GM23338 (cell line): ENCODE measurements at regions not wholly inside any gene's neighbourhood (a gene's known extent, or its start where the extent isn't known, plus 50 kb on each side); places are given as distances from the start of the nearest gene placed in this dataset.
"Not testable (repeated sequence)": the region's sequence is repeated elsewhere in the genome, so short reads cannot be mapped to it uniquely, and the experiment has no call there.

Experiments used
- EZH2 ChIP-seq: fragments of 200-600 bp; sonication (generic); IDR thresholded peaks from one replicate; pipeline ENCODE4 v1.8.0; 2017; ENCODE audit warnings: antibody characterized with exemption, mild to moderate bottlenecking, low read depth; ENCODE audit not compliant: unreplicated experiment
- JUNB ChIP-seq: IDR thresholded peaks from one replicate; pipeline ENCODE4 v1.6.1; 2016; ENCODE audit warnings: antibody characterized with exemption; ENCODE audit not compliant: unreplicated experiment
- POLR2AphosphoS5 ChIP-seq: IDR thresholded peaks from 2 replicates; pipeline ENCODE4 v1.6.1; 2016; ENCODE audit warnings: antibody characterized with exemption, low read depth
- TF ChIP-seq, protein P1 (sequence below), 2 experiments: fragments of 200-600 bp in 1 of 2; sonication (generic) in 1 of 2; conservative IDR thresholded peaks; 2 replicates each; pipeline versions ENCODE4 v1.5.1 to v1.6.1; 2016 to 2017; ENCODE audit warnings: antibody characterized with exemption in 2 of 2, low read depth in 2 of 2, mild to moderate bottlenecking in 2 of 2, moderate library complexity in 1 of 2
- TF ChIP-seq, protein P2 (sequence below): IDR thresholded peaks from one replicate; pipeline ENCODE4 v1.6.1; 2018; ENCODE audit warnings: antibody characterized with exemption; ENCODE audit not compliant: unreplicated experiment

DNA sequence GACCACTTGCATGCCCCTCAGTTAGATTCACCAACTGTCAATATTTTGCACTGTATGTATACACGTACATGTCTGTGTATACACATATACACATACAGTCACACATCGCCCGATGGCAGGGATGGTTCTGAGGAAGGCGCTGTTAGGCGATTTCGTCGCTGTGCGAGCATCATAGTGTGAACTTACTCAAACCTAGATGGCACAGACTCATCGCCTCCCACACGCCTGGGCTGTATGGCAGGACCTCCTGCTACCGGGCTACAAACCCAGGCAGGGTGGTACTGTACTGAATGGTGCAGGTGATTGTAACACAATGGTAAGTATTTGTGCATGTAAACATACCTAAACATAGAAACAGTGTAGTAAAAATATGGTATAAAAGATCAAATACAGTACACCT, 57.2 kb upstream of the LRPAP1 start:
- TF ChIP-seq, protein P1, sequence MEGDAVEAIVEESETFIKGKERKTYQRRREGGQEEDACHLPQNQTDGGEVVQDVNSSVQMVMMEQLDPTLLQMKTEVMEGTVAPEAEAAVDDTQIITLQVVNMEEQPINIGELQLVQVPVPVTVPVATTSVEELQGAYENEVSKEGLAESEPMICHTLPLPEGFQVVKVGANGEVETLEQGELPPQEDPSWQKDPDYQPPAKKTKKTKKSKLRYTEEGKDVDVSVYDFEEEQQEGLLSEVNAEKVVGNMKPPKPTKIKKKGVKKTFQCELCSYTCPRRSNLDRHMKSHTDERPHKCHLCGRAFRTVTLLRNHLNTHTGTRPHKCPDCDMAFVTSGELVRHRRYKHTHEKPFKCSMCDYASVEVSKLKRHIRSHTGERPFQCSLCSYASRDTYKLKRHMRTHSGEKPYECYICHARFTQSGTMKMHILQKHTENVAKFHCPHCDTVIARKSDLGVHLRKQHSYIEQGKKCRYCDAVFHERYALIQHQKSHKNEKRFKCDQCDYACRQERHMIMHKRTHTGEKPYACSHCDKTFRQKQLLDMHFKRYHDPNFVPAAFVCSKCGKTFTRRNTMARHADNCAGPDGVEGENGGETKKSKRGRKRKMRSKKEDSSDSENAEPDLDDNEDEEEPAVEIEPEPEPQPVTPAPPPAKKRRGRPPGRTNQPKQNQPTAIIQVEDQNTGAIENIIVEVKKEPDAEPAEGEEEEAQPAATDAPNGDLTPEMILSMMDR (conservative IDR thresholded peaks at IDR 0.05; ENCODE audit: low read depth in 2 of 2) = not testable (repeated sequence)
- not testable (repeated sequence) for TF ChIP-seq POLR2AphosphoS5, EZH2, JUNB
- TF ChIP-seq, protein P2, sequence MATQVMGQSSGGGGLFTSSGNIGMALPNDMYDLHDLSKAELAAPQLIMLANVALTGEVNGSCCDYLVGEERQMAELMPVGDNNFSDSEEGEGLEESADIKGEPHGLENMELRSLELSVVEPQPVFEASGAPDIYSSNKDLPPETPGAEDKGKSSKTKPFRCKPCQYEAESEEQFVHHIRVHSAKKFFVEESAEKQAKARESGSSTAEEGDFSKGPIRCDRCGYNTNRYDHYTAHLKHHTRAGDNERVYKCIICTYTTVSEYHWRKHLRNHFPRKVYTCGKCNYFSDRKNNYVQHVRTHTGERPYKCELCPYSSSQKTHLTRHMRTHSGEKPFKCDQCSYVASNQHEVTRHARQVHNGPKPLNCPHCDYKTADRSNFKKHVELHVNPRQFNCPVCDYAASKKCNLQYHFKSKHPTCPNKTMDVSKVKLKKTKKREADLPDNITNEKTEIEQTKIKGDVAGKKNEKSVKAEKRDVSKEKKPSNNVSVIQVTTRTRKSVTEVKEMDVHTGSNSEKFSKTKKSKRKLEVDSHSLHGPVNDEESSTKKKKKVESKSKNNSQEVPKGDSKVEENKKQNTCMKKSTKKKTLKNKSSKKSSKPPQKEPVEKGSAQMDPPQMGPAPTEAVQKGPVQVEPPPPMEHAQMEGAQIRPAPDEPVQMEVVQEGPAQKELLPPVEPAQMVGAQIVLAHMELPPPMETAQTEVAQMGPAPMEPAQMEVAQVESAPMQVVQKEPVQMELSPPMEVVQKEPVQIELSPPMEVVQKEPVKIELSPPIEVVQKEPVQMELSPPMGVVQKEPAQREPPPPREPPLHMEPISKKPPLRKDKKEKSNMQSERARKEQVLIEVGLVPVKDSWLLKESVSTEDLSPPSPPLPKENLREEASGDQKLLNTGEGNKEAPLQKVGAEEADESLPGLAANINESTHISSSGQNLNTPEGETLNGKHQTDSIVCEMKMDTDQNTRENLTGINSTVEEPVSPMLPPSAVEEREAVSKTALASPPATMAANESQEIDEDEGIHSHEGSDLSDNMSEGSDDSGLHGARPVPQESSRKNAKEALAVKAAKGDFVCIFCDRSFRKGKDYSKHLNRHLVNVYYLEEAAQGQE = not testable (repeated sequence)
